ENCODE measurements at regions not wholly inside any gene's neighbourhood (a gene's known extent, or its start where the extent isn't known, plus 50 kb on each side); places are given as distances from the start of the nearest gene placed in this dataset.

- TF ChIP-seq, protein P1, sequence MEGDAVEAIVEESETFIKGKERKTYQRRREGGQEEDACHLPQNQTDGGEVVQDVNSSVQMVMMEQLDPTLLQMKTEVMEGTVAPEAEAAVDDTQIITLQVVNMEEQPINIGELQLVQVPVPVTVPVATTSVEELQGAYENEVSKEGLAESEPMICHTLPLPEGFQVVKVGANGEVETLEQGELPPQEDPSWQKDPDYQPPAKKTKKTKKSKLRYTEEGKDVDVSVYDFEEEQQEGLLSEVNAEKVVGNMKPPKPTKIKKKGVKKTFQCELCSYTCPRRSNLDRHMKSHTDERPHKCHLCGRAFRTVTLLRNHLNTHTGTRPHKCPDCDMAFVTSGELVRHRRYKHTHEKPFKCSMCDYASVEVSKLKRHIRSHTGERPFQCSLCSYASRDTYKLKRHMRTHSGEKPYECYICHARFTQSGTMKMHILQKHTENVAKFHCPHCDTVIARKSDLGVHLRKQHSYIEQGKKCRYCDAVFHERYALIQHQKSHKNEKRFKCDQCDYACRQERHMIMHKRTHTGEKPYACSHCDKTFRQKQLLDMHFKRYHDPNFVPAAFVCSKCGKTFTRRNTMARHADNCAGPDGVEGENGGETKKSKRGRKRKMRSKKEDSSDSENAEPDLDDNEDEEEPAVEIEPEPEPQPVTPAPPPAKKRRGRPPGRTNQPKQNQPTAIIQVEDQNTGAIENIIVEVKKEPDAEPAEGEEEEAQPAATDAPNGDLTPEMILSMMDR (IDR thresholded peaks at IDR 0.05) = no peak
- H3K27ac ChIP-seq = no peak overlapping the region
- no peaks in the 10 kb centered on the region for H3K36me3 ChIP-seq
- no peaks in the 10 kb centered on the region for H3K4me1 ChIP-seq (ENCODE audit: control insufficient read depth in 1 of 2, low read depth in 2 of 2)
- ATAC-seq (ENCODE audit: insufficient number of reproducible peaks, low FRiP score, low read depth) = no peak
- DNase-seq (ENCODE audit: low spot score) = no peak
- no peaks in the 10 kb centered on the region for H3K27me3 ChIP-seq (replicated peaks; ENCODE audit: insufficient read depth)
- H3K9me3 ChIP-seq = no peaks in the 10 kb centered on the region
- no peak overlapping the region for H3K4me3 ChIP-seq
Observed at GRCh38 chr2:58769111-58769863, 528.2 kb upstream of the FANCL start.

DNA sequence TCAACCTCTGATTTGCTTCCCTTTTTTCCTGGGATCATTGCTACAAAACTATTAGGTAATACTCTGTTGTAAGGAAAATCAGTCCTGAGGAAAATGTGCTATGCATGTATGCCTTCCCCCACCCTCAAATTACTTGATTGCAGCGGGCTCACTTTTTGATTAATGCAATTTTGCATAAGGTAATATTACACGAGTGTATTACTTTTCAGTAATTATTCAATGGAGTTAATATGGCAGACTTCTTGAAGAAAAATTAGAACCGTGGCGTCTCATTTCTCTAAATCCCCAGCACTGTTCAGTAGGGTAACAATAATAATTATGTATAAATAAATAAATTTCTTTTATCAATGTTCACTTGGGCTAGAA lies 527.6 kb upstream of the FANCL start:
- no peak for DNase-seq (ENCODE audit: low spot score)
- Histone ChIP-seq H3K4me1 (ENCODE audit: control insufficient read depth in 1 of 2, low read depth in 2 of 2) (no peaks in the 10 kb centered on the region), H3K9me3 (no peaks in the 10 kb centered on the region), H3K36me3 (no peaks in the 10 kb centered on the region), H3K4me3 (no peak overlapping the region), H3K27me3 (replicated peaks; ENCODE audit: insufficient read depth) (no peaks in the 10 kb centered on the region), H3K27ac (no peak overlapping the region)
- TF ChIP-seq, protein P1 (IDR thresholded peaks at IDR 0.05) = no peak
- ATAC-seq (ENCODE audit: insufficient number of reproducible peaks, low FRiP score, low read depth) = no peak

DNA sequence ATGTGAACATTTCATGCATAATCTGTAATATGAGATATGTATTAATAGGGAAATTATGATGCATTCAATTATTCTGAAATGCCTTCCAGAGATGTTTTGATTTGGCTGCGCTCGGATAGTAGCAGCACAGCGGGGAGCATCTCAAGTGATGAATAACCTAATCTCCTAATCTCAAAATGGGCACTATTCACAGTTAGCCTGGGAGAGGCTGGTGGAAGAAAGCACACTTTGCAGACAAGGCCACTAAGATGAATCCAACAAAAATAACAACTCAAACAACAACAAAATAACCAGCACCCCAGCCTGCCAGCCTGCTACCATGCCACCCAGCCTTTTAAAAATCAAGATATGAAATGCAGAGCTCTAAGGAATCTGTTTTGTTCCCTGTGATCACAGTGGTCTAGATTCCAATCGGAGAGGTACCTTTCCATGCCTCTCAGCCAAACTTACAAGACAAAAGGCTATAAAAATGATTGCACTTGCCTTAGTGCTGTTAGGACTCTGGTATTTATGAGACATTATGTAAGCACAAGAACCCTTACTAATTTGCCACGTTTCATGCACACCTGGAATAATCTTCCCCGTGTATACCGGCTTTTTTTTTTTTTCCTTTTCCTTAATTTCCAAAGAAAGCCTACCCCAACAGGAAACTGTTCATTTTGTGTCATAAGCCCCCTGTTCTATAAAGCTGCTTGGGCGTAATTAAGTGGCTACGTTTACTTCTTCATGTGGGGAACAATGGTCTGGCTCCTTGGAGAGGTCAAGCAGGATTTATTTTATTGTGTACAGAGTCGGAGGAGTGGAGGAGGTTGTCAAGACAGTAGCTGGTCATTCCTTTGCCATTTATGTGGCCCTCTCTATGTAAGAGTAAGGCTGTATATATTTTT lies 526.9 kb upstream of the FANCL start:
- Histone ChIP-seq H3K36me3 (no peaks in the 10 kb centered on the region), H3K4me3 (no peak overlapping the region), H3K27ac (no peak overlapping the region), H3K27me3 (replicated peaks; ENCODE audit: insufficient read depth) (no peaks in the 10 kb centered on the region), H3K4me1 (ENCODE audit: control insufficient read depth in 1 of 2, low read depth in 2 of 2) (no peaks in the 10 kb centered on the region), H3K9me3 (no peaks in the 10 kb centered on the region)
- DNase-seq (ENCODE audit: low spot score) (no peak), ATAC-seq (ENCODE audit: insufficient number of reproducible peaks, low FRiP score, low read depth) (no peak)
- TF ChIP-seq, protein P1 (IDR thresholded peaks at IDR 0.05) = no peak

DNA sequence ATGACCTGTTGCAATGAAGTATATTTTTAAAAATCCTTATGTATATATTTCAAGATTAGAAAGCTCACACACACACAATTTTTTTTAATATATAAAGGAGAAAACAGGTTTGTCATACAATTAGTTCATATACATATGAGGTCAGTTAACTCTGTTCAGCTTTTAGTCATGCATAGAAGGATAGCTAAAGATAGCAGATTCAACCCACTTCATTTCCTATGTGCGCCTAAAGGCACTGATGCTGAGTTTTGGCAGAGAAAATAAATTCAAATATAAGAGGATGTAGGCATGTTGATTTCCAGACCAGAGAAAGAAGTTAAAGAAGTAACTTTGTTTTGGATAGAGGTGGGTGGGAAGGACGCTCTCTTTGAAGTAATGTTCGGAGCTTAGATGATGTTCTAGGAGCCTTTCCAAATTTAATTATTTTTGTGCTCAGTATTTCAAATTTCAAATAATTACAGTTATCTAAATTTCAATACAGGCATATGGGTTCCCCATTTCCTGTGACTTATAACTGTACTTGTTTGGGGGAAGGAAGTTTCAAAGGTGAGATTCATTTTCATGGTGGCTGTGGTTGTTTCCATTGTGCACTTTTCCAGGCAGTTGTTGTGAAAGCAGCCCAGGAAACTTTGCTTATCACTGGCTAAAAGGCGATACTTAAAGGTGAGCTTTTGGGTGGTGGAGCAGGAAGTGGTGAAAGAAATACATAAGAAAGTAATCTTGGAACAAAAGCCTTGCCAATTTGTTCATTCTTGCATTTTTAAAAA lies 523.4 kb upstream of the FANCL start:
- no peak overlapping the region for H3K27ac ChIP-seq
- DNase-seq (ENCODE audit: low spot score) = no peak
- H3K4me1 ChIP-seq (ENCODE audit: control insufficient read depth in 1 of 2, low read depth in 2 of 2) = no peaks in the 10 kb centered on the region
- TF ChIP-seq, protein P1 (IDR thresholded peaks at IDR 0.05) = no peak
- no peaks in the 10 kb centered on the region for H3K27me3 ChIP-seq (replicated peaks; ENCODE audit: insufficient read depth)
- H3K9me3 ChIP-seq = no peaks in the 10 kb centered on the region
- H3K4me3 ChIP-seq = no peak overlapping the region
- ATAC-seq (ENCODE audit: insufficient number of reproducible peaks, low FRiP score, low read depth) = no peak
- no peaks in the 10 kb centered on the region for H3K36me3 ChIP-seq
